H9 (cell line): ENCODE measurements at regions not wholly inside any gene's neighbourhood (a gene's known extent, or its start where the extent isn't known, plus 50 kb on each side); places are given as distances from the start of the nearest gene placed in this dataset.

ENCODE experiments used
- DNase-seq: peaks from one replicate; pipeline ENCODE4 v3.0.0-alpha.2; 2017
- H2AFZ ChIP-seq: one replicate; pipeline ENCODE4 v1.6.1; 2013; ENCODE audit warnings: mild to moderate bottlenecking, low read length, control low read depth, moderate library complexity
- H2AK5ac ChIP-seq: 2 replicates; pipeline ENCODE4 v1.6.1; 2013; ENCODE audit warnings: low read length, control low read depth, mixed read lengths; ENCODE audit not compliant: insufficient read length
- H2BK120ac ChIP-seq: one replicate; pipeline ENCODE4 v1.6.1; 2013; ENCODE audit warnings: low read depth, mild to moderate bottlenecking, low read length, control low read depth, inconsistent platforms; ENCODE audit not compliant: poor library complexity, severe bottlenecking
- H2BK12ac ChIP-seq: 2 replicates; pipeline ENCODE4 v1.6.1; 2013; ENCODE audit warnings: low read length, control low read depth, mixed read lengths, low read depth; ENCODE audit not compliant: insufficient read length
- H2BK15ac ChIP-seq: 2 replicates; pipeline ENCODE4 v1.6.1; 2013; ENCODE audit warnings: low read depth, low read length, control low read depth
- H2BK20ac ChIP-seq: one replicate; pipeline ENCODE4 v1.6.1; 2013; ENCODE audit warnings: low read depth, mild to moderate bottlenecking, low read length, control low read depth, inconsistent platforms; ENCODE audit not compliant: poor library complexity, severe bottlenecking
- H2BK5ac ChIP-seq: 2 replicates; pipeline ENCODE4 v1.6.1; 2013; ENCODE audit warnings: low read length, control low read depth, mixed read lengths; ENCODE audit not compliant: insufficient read length
- H3K14ac ChIP-seq: 2 replicates; pipeline ENCODE4 v1.6.1; 2013; ENCODE audit warnings: low read length, control low read depth; ENCODE audit not compliant: insufficient read depth
- H3K18ac ChIP-seq: 2 replicates; pipeline ENCODE4 v1.6.1; 2013; ENCODE audit warnings: low read depth, mild to moderate bottlenecking, mixed read lengths, low read length, control low read depth; ENCODE audit not compliant: insufficient read length
- H3K23ac ChIP-seq: 2 replicates; pipeline ENCODE4 v1.6.1; 2013; ENCODE audit warnings: low read length, control low read depth, mixed read lengths, low read depth; ENCODE audit not compliant: insufficient read length
- H3K23me2 ChIP-seq: 2 replicates; pipeline ENCODE4 v1.6.1; 2013; ENCODE audit warnings: low read depth, mild to moderate bottlenecking, mixed read lengths, low read length, control low read depth; ENCODE audit not compliant: insufficient read length, poor library complexity, severe bottlenecking
- H3K27ac ChIP-seq: 2 replicates; pipeline ENCODE4 v1.5.1; 2013; ENCODE audit warnings: low read length, control low read depth, mixed read lengths, low read depth; ENCODE audit not compliant: insufficient read length
- H3K27me3 ChIP-seq: 2 replicates; pipeline ENCODE4 v1.6.1; 2013; ENCODE audit warnings: low read length, control low read depth, inconsistent platforms; ENCODE audit not compliant: insufficient read depth
- H3K4ac ChIP-seq: 2 replicates; pipeline ENCODE4 v1.6.1; 2013; ENCODE audit warnings: low read depth, mild to moderate bottlenecking, control low read depth, inconsistent platforms, low read length, moderate library complexity
- H3K4me1 ChIP-seq: 2 replicates; pipeline ENCODE4 v1.6.1; 2013; ENCODE audit warnings: low read length, control low read depth, inconsistent platforms; ENCODE audit not compliant: insufficient read depth
- H3K4me2 ChIP-seq: 2 replicates; pipeline ENCODE4 v1.6.1; 2013; ENCODE audit warnings: low read length, control low read depth, mixed read lengths; ENCODE audit not compliant: insufficient read length, insufficient read depth
- H3K56ac ChIP-seq: 2 replicates; pipeline ENCODE4 v1.6.1; 2013; ENCODE audit warnings: low read depth, mild to moderate bottlenecking, mixed read lengths, low read length, control low read depth; ENCODE audit not compliant: insufficient read length
- H3K79me1 ChIP-seq: 2 replicates; pipeline ENCODE4 v1.6.1; 2013; ENCODE audit warnings: low read depth, mild to moderate bottlenecking, moderate library complexity, low read length, control low read depth, inconsistent platforms; ENCODE audit not compliant: insufficient read depth, poor library complexity, severe bottlenecking
- H3K79me2 ChIP-seq: 2 replicates; pipeline ENCODE4 v1.6.1; 2013; ENCODE audit warnings: low read length, control low read depth, inconsistent platforms; ENCODE audit not compliant: insufficient read depth
- H3K9ac ChIP-seq: 2 replicates; pipeline ENCODE4 v1.6.1; 2013; ENCODE audit warnings: low read length, control low read depth, mixed read lengths; ENCODE audit not compliant: insufficient read length; ENCODE audit errors: extremely low read depth
- H3K9me3 ChIP-seq: one replicate; pipeline ENCODE4 v1.6.1; 2013; ENCODE audit warnings: low read depth, low read length, inconsistent platforms; ENCODE audit not compliant: control insufficient read depth
- H3T11ph ChIP-seq: one replicate; pipeline ENCODE4 v1.6.1; 2013; ENCODE audit warnings: mild to moderate bottlenecking, low read length, control low read depth, inconsistent platforms
- H4K20me1 ChIP-seq: one replicate; pipeline ENCODE4 v1.6.1; 2013; ENCODE audit not compliant: control insufficient read depth, insufficient read length, insufficient read depth
- H4K5ac ChIP-seq: 2 replicates; pipeline ENCODE4 v1.6.1; 2013; ENCODE audit warnings: low read depth, mild to moderate bottlenecking, mixed read lengths, low read length, control low read depth; ENCODE audit not compliant: insufficient read length
- H4K8ac ChIP-seq: replicated peaks from 2 replicates; pipeline ENCODE4 v1.6.1; 2013; ENCODE audit warnings: low read length, control low read depth, mixed read lengths, low read depth; ENCODE audit not compliant: insufficient read length
- H4K91ac ChIP-seq: 2 replicates; pipeline ENCODE4 v1.6.1; 2013; ENCODE audit warnings: low read depth, mild to moderate bottlenecking, moderate library complexity, mixed read lengths, low read length, control low read depth; ENCODE audit not compliant: insufficient read length
- H3K27ac Mint-ChIP-seq, 3 experiments: 2 replicates in 2 of 3; 3 replicates in 1 of 3; pipeline ENCODE4 v1.8.0; 2020 to 2021; ENCODE audit warnings: mixed read lengths in 3 of 3, mild to moderate bottlenecking in 1 of 3, moderate library complexity in 1 of 3
- H3K27me3 Mint-ChIP-seq: 2 replicates; pipeline ENCODE4 v1.8.0; 2021; ENCODE audit warnings: low read depth, mild to moderate bottlenecking, moderate library complexity, mixed read lengths
- H3K36me3 Mint-ChIP-seq, 3 experiments: 2 replicates in 2 of 3; 3 replicates in 1 of 3; pipeline ENCODE4 v1.8.0; 2020 to 2021; ENCODE audit warnings: low read depth in 3 of 3, mixed read lengths in 3 of 3; ENCODE audit not compliant: insufficient read depth in 1 of 3
- H3K4me1 Mint-ChIP-seq, 2 experiments: 2 replicates each; pipeline ENCODE4 v1.8.0; 2020; ENCODE audit warnings: mixed read lengths in 2 of 2
- H3K4me3 Mint-ChIP-seq, 2 experiments: 2 replicates in 1 of 2; 3 replicates in 1 of 2; pipeline ENCODE4 v1.8.0; 2020 to 2021; ENCODE audit warnings: mild to moderate bottlenecking in 2 of 2, mixed read lengths in 2 of 2, moderate library complexity in 1 of 2
- H3K9me3 Mint-ChIP-seq, 2 experiments: 2 replicates in 1 of 2; 3 replicates in 1 of 2; pipeline ENCODE4 v1.8.0; 2020; ENCODE audit warnings: mild to moderate bottlenecking in 2 of 2, mixed read lengths in 2 of 2, moderate library complexity in 1 of 2
- WGBS: extraction: QIAGEN DNeasy Blood & Tissue Kit; methylation state at CpG from one replicate; pipeline ENCODE4 v1.1.7; 2013; ENCODE audit warnings: missing lambda C conversion rate, low lambda C conversion rate, mixed read lengths; ENCODE audit not compliant: insufficient read length; ENCODE audit errors: extremely low coverage; 5-methylcytosine and 5-hydroxymethylcytosine counted together
- TF ChIP-seq, protein P1 (sequence below): fragments of 200-600 bp; sonication (generic); conservative IDR thresholded peaks from 3 replicates; pipeline ENCODE4 v1.8.0; 2021; ENCODE audit warnings: antibody characterized with exemption, mild to moderate bottlenecking

DNA sequence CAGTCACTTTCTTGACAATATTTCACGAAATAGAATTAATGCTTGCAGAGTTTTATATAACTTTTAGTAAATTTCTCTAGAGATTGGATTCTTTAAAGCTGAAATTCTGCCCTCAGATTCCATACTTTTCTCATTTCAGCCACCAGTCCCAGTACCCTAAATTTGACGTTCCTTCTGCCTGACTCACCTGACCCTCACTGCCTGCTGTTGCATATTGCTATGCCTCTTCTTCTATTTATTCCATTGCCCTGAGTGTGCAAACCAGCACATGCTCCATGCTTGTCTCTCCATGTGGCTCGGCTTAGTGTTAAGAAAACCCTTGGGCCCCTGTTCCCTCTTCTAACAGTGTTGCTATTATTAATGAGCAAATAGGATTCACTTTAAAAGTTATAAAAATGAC, 533.3 kb downstream of the LRFN5 start:
- H3K56ac ChIP-seq: no peak overlapping the region
- H3K27ac ChIP-seq: no peak overlapping the region
- no peaks in the 10 kb centered on the region for H4K20me1 ChIP-seq
- no peaks in the 10 kb centered on the region for H3K79me2 ChIP-seq
- no peak overlapping the region for H4K8ac ChIP-seq
- Mint-ChIP-seq H3K27ac (no peak overlapping the region), H3K36me3 (no peaks in the 10 kb centered on the region), H3K27me3 (no peaks in the 10 kb centered on the region), H3K4me3 (no peak overlapping the region), H3K4me1 (no peaks in the 10 kb centered on the region), H3K9me3 (peaks cover 0 to 4% of the 10 kb centered on the region in 2 experiments; a peak in 1 of 5 replicates)
- H2BK5ac ChIP-seq: no peak overlapping the region
- H2AK5ac ChIP-seq: no peak overlapping the region
- no peak overlapping the region for H2AFZ ChIP-seq
- no peak overlapping the region for H2BK20ac ChIP-seq
- no peak overlapping the region for H3K4me2 ChIP-seq
- H4K91ac ChIP-seq: no peak overlapping the region
- DNase-seq: no peak
- no peak overlapping the region for H3K4ac ChIP-seq
- H3K9ac ChIP-seq: no peak overlapping the region
- no peak overlapping the region for H2BK15ac ChIP-seq
- H3K27me3 ChIP-seq: no peaks in the 10 kb centered on the region
- H2BK12ac ChIP-seq: no peak overlapping the region
- H3K23ac ChIP-seq: no peak overlapping the region
- H3K4me1 ChIP-seq: no peaks in the 10 kb centered on the region
- H3T11ph ChIP-seq: no peak overlapping the region
- TF ChIP-seq, protein P1, sequence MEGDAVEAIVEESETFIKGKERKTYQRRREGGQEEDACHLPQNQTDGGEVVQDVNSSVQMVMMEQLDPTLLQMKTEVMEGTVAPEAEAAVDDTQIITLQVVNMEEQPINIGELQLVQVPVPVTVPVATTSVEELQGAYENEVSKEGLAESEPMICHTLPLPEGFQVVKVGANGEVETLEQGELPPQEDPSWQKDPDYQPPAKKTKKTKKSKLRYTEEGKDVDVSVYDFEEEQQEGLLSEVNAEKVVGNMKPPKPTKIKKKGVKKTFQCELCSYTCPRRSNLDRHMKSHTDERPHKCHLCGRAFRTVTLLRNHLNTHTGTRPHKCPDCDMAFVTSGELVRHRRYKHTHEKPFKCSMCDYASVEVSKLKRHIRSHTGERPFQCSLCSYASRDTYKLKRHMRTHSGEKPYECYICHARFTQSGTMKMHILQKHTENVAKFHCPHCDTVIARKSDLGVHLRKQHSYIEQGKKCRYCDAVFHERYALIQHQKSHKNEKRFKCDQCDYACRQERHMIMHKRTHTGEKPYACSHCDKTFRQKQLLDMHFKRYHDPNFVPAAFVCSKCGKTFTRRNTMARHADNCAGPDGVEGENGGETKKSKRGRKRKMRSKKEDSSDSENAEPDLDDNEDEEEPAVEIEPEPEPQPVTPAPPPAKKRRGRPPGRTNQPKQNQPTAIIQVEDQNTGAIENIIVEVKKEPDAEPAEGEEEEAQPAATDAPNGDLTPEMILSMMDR: no peak
- no peaks in the 10 kb centered on the region for H3K23me2 ChIP-seq
- H3K9me3 ChIP-seq: no peaks in the 10 kb centered on the region
- H3K14ac ChIP-seq: no peak overlapping the region
- no CpG with 5 or more reads among the region's 3 CpGs for WGBS
- no peak overlapping the region for H2BK120ac ChIP-seq
- no peaks in the 10 kb centered on the region for H3K79me1 ChIP-seq
- no peak overlapping the region for H3K18ac ChIP-seq
- no peak overlapping the region for H4K5ac ChIP-seq
